HG03159 (cell line): ENCODE measurements at regions not wholly inside any gene's neighbourhood (a gene's known extent, or its start where the extent isn't known, plus 50 kb on each side); places are given as distances from the start of the nearest gene placed in this dataset.

Experiments used
- ATAC-seq: cut with Tn5 transposase; IDR thresholded peaks from one replicate; pipeline ENCODE4 v1.9.1; 2021; ENCODE audit warnings: mild to moderate bottlenecking, moderate library complexity; ENCODE audit not compliant: unreplicated experiment

- ATAC-seq: no peak
Observed at GRCh38 chr4:173860094-173860493, 330.1 kb upstream of the HAND2 start.

- ATAC-seq: no peak
Observed at GRCh38 chr4:173859091-173859713, 329.2 kb upstream of the HAND2 start.

- ATAC-seq: no peak
Observed at GRCh38 chr4:173858471-173858870, 328.4 kb upstream of the HAND2 start.

- no peak for ATAC-seq
Observed at GRCh38 chr4:173857828-173858227, 327.8 kb upstream of the HAND2 start.

GRCh38 chr4:173855015-173855414, 325.0 kb upstream of the HAND2 start:
- ATAC-seq: no peak

- no peak for ATAC-seq
Observed at GRCh38 chr4:173852775-173853174, 322.7 kb upstream of the HAND2 start.

- no peak for ATAC-seq
Observed at GRCh38 chr4:173845580-173845979, 315.6 kb upstream of the HAND2 start.

GRCh38 chr4:173839865-173840264, 309.8 kb upstream of the HAND2 start:
- no peak for ATAC-seq

- no peak for ATAC-seq
Observed at GRCh38 chr4:173837517-173837916, 307.5 kb upstream of the HAND2 start.

- no peak for ATAC-seq
Observed at GRCh38 chr4:173835903-173836302, 305.9 kb upstream of the HAND2 start.

GRCh38 chr4:173834151-173834550, 304.1 kb upstream of the HAND2 start:
- no peak for ATAC-seq

GRCh38 chr4:173829565-173829964, 299.5 kb upstream of the HAND2 start:
- no peak for ATAC-seq

GRCh38 chr4:173827707-173828106, 297.7 kb upstream of the HAND2 start:
- ATAC-seq: no peak

GRCh38 chr4:173821876-173822275, 291.8 kb upstream of the HAND2 start:
- no peak for ATAC-seq

- no peak for ATAC-seq
Observed at GRCh38 chr4:173821036-173821435, 291.0 kb upstream of the HAND2 start.

- no peak for ATAC-seq
Observed at GRCh38 chr4:173807347-173807746, 277.3 kb upstream of the HAND2 start.

GRCh38 chr4:173805884-173806283, 275.9 kb upstream of the HAND2 start:
- ATAC-seq: no peak

- ATAC-seq: no peak
Observed at GRCh38 chr4:173802662-173803022, 272.6 kb upstream of the HAND2 start.

GRCh38 chr4:173801876-173802661, 272.0 kb upstream of the HAND2 start:
- ATAC-seq: no peak

GRCh38 chr4:173801361-173801760, 271.3 kb upstream of the HAND2 start:
- no peak for ATAC-seq

GRCh38 chr4:173797296-173797695, 267.3 kb upstream of the HAND2 start:
- no peak for ATAC-seq

GRCh38 chr4:173794662-173795061, 264.6 kb upstream of the HAND2 start:
- ATAC-seq: no peak
